HG02884 (cell line): ENCODE measurements at regions not wholly inside any gene's neighbourhood (a gene's known extent, or its start where the extent isn't known, plus 50 kb on each side); places are given as distances from the start of the nearest gene placed in this dataset.
A peak's percentile ranks its signal among the peaks of the same experiment; 100 is the strongest.

Experiments used
- ATAC-seq: cut with Tn5 transposase; IDR thresholded peaks from one replicate; pipeline ENCODE4 v1.9.1; 2021; ENCODE audit warnings: mild to moderate bottlenecking, moderate library complexity; ENCODE audit not compliant: unreplicated experiment

GRCh38 chr3:31244929-31245817 lies 287.6 kb upstream of the STT3B start:
- no peak for ATAC-seq

GRCh38 chr3:31246293-31247062 lies 286.2 kb upstream of the STT3B start:
- no peak for ATAC-seq

DNA sequence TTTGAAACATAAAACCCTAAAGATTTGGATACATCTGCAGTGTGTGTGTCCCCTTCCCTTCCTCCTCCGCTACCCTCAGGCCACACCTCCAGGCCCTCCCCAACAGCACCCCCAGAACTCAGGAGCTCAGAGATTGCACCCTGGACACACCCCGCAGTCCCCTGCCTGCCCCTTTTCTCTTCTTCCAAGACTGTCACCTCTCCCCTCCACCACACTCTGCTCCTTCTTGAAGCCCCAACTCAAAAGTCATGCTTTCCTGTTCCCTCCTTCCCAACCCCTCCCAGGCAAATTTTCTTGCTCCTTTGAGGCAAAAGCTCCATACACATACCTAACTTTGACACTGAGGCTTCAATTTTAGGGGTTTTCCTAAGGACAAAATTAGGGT lies 285.7 kb upstream of the STT3B start:
- no peak for ATAC-seq

GRCh38 chr3:31247850-31248562 lies 284.7 kb upstream of the STT3B start:
- ATAC-seq, result peak; percentile 44

GRCh38 chr3:31248563-31248992 lies 284.1 kb upstream of the STT3B start:
- no peak for ATAC-seq

DNA sequence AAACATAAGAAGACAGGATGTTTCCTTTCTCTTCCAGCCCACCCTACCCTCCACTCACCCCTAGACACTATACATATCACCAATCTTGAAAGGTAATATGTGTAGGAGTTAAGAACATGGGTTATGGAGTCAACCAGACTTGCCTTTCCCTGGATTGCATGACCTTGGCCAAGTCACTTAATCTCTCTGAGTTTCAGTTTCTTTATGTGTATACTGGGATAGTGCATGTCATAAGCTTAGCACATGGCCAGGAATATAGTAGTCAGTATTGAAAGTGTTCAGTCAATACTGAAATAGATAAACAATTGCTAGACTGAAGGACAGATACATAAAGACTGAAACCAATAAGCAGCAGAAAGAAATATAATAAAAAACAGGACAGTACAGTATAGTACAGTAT lies 283.2 kb upstream of the STT3B start:
- ATAC-seq, result peak; percentile 32

DNA sequence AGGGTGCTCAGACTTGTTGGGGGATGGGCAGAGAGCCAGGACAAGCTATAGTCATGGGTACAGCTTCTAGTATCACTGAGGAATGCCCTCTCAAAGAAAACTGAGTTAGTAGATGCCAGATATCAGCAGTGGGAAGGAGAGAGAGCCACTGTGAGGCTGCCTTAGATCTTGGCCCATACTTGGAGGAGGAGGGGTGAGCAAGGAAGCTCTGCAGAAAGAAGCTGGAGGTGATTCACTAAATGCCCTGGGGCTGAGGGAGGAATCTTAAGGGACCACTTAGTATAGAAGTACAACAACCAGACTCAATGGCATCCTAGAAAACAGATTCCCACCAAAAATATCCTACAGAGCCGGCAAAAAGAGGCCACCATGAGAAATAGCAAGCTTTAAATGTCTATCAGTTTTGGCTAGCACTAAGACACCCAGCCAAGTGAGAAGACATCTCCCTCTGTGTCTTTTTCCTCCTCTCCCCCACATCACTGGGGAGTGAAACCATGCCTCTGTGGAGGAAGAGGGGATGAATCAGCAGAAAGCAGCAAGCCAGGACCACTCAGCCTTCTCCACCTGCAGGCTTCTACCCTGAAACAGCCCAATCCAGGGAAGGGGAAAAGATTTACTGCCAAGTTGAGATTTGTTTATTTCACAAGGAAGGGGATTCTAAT lies 282.5 kb upstream of the STT3B start:
- no peak for ATAC-seq

DNA sequence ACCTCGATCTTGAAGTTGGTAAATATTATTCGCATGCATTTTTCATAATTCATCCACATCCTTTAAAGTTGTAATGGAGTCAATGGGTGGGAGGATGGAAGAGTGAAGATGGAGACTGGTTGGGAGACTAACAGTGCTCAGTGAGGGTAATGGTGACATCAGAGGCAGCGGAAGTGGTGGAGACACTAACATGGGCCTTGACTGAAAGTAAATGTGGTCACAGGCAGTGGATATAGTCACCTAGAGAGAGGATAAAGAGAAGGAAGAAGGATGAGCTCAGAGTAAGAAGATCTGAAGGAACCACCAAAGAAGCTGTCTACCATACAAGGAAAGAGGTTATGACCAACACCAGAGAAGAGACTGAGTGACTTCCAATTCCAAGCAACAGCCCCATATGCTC lies 281.6 kb upstream of the STT3B start:
- ATAC-seq, result no peak

DNA sequence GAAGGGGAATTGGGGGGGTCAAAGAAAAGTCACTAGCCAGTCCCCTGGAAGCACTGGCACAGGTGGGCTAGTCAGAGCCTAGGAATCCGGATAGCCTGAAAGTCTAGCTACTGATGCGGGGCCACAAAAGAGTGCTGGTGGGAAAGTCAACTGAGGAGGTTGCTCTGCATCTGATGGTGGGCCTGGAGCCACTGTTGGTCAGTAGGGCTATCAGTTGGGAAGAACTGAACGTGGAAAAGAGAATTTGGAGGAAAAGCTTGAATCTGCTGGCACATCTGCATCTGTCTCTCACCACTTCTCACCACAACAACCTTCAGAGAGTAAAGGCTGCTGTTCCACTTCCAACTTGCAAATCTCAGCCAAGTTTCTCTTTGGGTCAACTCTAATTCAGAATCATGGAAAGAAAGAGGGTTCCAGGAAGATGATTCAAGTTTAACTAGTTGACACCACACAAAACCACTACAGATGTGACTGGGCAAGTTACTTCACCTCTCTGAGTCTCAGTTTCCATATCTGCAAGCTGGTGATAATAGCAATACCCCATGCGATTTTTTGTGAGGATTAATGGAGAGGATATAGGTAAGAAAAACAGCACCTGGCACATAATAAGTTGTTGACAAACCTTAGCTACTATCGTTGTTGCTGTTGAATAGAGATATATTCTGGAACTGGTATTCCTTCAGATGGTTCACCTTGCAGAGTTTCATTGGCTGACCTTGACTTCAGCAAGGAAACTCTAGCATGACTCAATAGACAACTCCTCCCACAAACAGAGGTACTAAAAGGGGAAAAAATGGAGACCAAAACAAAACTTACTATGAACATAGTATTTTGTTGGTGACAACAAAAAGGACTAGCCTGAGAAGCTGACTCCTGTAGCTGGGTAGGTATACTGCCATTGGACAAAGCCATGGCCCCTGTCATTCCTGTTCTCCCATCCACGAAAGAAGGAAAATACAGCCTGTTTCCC lies 280.2 kb upstream of the STT3B start:
- peak; percentile 34 for ATAC-seq

- no peak for ATAC-seq
These were observed 278.9 kb upstream of the STT3B start for GRCh38 chr3:31253782-31254181.

- ATAC-seq, result no peak
These were observed 278.2 kb upstream of the STT3B start for GRCh38 chr3:31254483-31254882.

DNA sequence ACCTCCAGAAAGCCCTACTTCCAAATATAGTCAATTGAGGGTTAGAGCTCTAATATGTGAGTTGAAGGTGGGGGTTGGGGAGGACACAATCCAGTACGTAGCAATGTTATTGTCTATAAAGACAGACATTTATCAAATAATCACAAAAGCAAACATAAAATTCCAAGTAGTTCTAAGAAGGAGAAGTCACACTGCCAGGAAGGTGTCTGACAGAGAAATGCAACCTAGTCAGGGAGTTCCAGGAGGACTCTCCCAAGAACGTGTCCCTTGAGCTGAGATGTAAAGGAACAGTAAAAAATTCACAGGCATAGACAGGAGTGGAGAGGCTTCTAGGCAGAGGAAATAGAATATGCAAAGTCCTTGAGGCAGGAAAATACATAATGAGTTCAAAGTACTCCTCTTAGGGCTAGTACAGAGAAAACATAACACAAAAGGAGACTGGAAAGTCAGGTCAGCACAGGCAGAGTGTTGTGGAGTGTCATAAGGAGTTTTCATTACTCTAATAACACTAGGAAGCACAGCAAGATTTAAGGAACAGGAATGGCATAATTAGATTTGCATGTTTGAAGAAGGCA lies 277.6 kb upstream of the STT3B start:
- no peak for ATAC-seq

DNA sequence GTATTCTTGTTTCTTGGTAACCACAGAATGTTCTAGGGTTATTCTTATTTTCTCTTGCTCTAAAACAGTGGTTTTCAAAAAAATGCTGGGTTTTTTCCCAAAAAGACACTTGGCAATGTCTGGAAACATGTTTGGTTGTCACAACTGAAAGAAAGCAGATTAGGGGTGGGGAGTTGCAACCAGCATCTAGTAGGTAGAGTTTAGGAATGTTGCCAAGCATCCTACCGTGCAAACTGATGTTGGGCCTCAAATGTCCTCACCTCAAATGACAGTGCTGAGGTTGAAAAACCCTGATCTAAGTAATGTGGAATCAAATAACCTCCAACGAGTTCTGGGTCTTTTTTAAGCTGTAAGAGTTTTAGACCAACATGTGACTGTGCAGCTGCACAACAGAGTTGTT lies 270.5 kb upstream of the STT3B start:
- ATAC-seq, result no peak

DNA sequence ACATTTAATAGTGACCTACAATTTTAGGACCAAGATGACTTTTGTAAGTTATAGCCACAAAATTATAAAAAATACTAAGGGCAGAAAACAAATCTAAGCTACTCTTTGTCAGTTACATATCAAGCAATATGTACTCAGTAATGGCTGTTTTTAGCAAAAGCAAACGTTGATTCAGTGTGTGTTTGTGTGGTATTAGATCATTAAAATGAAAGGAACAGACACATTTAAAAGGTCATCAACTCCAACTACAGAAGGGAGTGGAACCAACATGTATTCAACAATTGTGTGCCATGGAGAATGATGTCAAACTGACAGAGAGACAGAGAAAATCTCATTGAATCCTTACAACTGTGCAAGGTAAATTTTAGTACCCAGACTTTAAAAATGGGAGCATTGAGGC lies 268.8 kb upstream of the STT3B start:
- no peak for ATAC-seq

GRCh38 chr3:31265646-31266428 lies 266.9 kb upstream of the STT3B start:
- no peak for ATAC-seq

- no peak for ATAC-seq
These were observed 263.9 kb upstream of the STT3B start for GRCh38 chr3:31268868-31269267.

DNA sequence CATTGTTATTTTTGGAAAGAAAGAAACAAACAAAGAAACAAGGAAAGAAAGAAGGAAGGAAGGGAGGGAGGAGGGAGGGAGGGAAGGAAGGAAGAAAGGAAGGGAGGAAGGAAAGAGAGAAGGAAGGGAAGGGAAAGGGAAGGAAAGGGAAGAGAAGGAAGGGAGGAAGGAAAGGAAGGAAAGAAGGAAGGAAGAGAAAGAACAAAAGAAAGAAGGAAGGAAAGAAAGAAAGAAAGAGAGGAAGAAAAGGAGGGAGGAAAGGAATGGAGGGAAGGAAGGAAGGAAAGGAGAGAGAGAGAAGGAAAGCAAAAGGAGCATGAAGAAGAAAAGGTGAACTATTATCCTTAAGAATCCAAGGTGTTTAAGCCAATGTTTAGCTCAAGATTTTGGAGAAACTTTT lies 262.7 kb upstream of the STT3B start:
- no peak for ATAC-seq

GRCh38 chr3:31274326-31275024 lies 258.2 kb upstream of the STT3B start:
- no peak for ATAC-seq
